Osteocyte (in vitro differentiated cells): ENCODE measurements at regions not wholly inside any gene's neighbourhood (a gene's known extent, or its start where the extent isn't known, plus 50 kb on each side); places are given as distances from the start of the nearest gene placed in this dataset.

ENCODE experiments used
- DNase-seq: peaks from one replicate; pipeline ENCODE4 v3.0.0; 2021; ENCODE audit warnings: mixed read lengths; ENCODE audit not compliant: unreplicated experiment; ENCODE audit errors: extremely low spot score
- H3K27ac Mint-ChIP-seq: one replicate; pipeline ENCODE4 v1.8.0; 2021; ENCODE audit warnings: mild to moderate bottlenecking, mixed read lengths; ENCODE audit not compliant: unreplicated experiment
- H3K27me3 Mint-ChIP-seq: one replicate; pipeline ENCODE4 v1.8.0; 2021; ENCODE audit warnings: mixed read lengths; ENCODE audit not compliant: unreplicated experiment
- H3K36me3 Mint-ChIP-seq: one replicate; pipeline ENCODE4 v1.8.0; 2021; ENCODE audit warnings: mixed read lengths; ENCODE audit not compliant: unreplicated experiment
- H3K4me1 Mint-ChIP-seq: one replicate; pipeline ENCODE4 v1.8.0; 2021; ENCODE audit warnings: mixed read lengths; ENCODE audit not compliant: unreplicated experiment
- H3K4me3 Mint-ChIP-seq: one replicate; pipeline ENCODE4 v1.8.0; 2021; ENCODE audit warnings: mild to moderate bottlenecking, moderate library complexity, mixed read lengths; ENCODE audit not compliant: unreplicated experiment
- H3K9me3 Mint-ChIP-seq: one replicate; pipeline ENCODE4 v1.8.0; 2021; ENCODE audit warnings: mixed read lengths; ENCODE audit not compliant: unreplicated experiment
- TF ChIP-seq, protein P1 (sequence below): fragments of 200-600 bp; sonication (generic); IDR thresholded peaks from 2 replicates; pipeline ENCODE4 v1.5.0; 2021; ENCODE audit warnings: antibody characterized with exemption, mild to moderate bottlenecking, moderate library complexity

DNA sequence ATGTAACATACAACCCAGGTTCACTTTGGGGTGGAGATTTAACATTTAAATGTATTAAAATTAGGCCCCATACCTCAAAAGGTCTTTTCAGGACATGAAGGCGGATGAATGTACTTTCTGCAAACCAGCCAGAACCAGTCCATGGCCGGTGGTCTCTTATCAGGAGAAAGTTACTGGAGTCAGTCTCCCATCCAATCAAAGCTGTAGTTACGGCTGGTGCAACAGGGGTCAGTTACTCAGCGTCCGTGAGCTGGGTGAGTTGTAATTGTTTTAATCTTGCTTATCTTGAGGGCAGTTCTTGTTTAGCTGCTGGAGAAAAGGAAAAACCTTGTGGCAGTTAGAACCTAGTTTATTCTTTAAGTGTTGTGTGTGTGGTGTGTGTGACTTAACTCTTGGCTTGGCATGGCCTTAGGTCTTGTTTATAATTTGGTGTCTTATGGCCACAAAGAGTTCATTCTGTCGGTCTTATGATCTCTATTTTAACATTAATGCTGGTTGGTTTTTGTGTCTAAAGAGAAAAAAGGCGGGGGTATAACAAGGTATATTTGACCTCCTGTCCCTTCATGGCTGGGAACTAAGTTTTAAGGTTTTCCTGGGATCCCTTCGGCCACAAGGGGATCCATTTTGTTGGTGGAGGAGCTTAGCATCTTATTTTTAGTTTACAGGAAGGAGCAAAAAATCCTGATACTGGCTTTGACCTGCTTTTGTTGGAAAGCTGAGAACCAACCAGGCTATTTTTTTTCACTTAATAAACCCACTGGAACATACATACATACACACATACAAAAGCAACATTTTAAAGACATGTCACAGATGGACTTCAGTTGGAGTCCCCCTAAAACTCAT lies 143.5 kb upstream of the NCK2 start:
- DNase-seq = no peak
- H3K9me3 Mint-ChIP-seq = no peaks in the 10 kb centered on the region
- H3K27me3 Mint-ChIP-seq = peaks cover 32% of the 10 kb centered on the region
- TF ChIP-seq, protein P1, sequence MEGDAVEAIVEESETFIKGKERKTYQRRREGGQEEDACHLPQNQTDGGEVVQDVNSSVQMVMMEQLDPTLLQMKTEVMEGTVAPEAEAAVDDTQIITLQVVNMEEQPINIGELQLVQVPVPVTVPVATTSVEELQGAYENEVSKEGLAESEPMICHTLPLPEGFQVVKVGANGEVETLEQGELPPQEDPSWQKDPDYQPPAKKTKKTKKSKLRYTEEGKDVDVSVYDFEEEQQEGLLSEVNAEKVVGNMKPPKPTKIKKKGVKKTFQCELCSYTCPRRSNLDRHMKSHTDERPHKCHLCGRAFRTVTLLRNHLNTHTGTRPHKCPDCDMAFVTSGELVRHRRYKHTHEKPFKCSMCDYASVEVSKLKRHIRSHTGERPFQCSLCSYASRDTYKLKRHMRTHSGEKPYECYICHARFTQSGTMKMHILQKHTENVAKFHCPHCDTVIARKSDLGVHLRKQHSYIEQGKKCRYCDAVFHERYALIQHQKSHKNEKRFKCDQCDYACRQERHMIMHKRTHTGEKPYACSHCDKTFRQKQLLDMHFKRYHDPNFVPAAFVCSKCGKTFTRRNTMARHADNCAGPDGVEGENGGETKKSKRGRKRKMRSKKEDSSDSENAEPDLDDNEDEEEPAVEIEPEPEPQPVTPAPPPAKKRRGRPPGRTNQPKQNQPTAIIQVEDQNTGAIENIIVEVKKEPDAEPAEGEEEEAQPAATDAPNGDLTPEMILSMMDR = no peak
- H3K4me3 Mint-ChIP-seq = no peak overlapping the region
- no peak overlapping the region for H3K27ac Mint-ChIP-seq
- no peaks in the 10 kb centered on the region for H3K4me1 Mint-ChIP-seq
- no peaks in the 10 kb centered on the region for H3K36me3 Mint-ChIP-seq

DNA sequence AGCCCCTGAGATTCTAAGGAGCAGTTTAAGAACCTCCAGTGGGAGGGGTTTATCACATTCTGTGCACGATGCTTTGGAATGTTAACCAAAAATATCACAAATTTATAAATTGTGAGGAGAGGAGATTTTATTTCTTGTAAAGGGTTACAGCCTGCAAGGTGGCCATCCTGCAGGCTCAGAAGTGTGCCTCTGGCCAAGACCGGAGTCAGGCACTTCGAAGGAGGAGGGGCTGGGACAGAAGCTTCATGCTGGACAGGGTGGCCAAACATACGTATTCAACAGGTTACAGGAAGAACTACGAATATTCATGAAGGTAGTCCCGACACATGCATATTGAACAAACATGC lies 144.1 kb upstream of the NCK2 start:
- Mint-ChIP-seq H3K9me3 (no peaks in the 10 kb centered on the region), H3K27ac (no peak overlapping the region), H3K36me3 (no peaks in the 10 kb centered on the region), H3K4me1 (no peaks in the 10 kb centered on the region), H3K27me3 (peaks cover 32% of the 10 kb centered on the region), H3K4me3 (no peak overlapping the region)
- no peak for DNase-seq
- TF ChIP-seq, protein P1 = no peak

DNA sequence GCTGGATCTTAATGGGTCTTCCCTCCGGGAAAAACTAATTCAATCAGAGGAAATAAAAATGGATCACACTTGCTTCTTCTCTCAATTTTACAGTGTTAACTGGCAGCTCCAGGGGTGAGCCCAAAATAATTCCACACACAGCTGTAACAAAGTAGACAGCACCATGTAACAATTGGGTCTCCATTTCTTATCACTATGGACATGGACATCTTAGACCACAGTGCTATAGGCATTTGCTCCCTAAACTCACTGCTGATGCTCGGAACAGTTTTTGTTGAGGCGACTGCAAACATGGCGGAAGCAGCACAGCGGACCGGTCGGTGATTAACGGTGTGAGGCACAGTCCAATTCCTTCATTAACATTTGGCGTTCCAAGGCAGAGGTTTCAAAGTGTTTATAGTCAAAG lies 144.7 kb upstream of the NCK2 start:
- H3K9me3 Mint-ChIP-seq = no peaks in the 10 kb centered on the region
- no peaks in the 10 kb centered on the region for H3K4me1 Mint-ChIP-seq
- TF ChIP-seq, protein P1 = no peak
- DNase-seq = no peak
- no peak overlapping the region for H3K4me3 Mint-ChIP-seq
- no peaks in the 10 kb centered on the region for H3K36me3 Mint-ChIP-seq
- H3K27me3 Mint-ChIP-seq = peaks cover 28% of the 10 kb centered on the region
- H3K27ac Mint-ChIP-seq = no peak overlapping the region

DNA sequence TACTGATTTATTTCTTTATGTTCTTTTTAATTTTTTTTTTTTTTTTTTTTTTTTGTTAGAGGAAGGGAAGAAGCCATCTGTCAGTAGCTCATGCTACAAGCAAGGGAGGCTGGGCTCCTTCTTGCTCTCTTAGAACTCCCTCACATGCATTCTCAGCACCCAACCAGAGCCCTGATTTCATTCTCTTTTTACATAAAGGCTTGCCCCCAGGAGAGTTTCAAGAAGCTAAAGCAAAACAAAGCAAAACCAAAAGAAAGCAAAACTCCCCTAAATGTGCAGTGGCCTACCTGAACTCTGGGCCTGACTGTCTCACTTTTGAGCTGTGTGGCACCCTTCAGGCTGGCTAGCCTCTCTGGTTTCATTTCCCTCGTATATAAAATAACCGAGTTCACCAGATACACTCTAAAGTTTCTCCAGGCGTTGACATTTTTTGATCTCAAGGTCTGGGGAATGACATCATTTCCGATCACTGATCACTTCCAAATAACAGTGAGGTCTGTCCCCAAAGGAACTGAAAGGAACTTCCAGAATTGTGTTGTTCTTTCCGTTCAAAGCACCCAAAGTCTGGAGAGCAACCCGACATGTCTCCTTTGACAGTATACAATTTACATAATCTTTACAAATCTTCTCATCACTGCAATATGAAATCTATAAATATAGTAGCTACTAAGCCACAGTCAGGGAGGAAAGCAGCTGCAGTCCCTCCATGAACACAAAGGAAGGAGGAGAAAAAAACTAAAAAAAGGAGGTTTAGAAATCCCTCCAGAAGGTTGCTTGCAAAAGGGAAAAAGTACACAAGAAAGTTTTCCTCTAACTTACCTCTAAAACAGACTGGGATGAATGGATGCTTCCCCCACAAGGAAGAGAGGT lies 145.6 kb upstream of the NCK2 start:
- TF ChIP-seq, protein P1 = no peak
- DNase-seq = no peak
- H3K4me1 Mint-ChIP-seq = no peaks in the 10 kb centered on the region
- H3K27me3 Mint-ChIP-seq = peaks cover 22% of the 10 kb centered on the region
- no peak overlapping the region for H3K4me3 Mint-ChIP-seq
- no peak overlapping the region for H3K27ac Mint-ChIP-seq
- no peaks in the 10 kb centered on the region for H3K9me3 Mint-ChIP-seq
- no peaks in the 10 kb centered on the region for H3K36me3 Mint-ChIP-seq
